MCF 10A (cell line): ENCODE measurements at regions not wholly inside any gene's neighbourhood (a gene's known extent, or its start where the extent isn't known, plus 50 kb on each side); places are given as distances from the start of the nearest gene placed in this dataset.
A peak's percentile ranks its signal among the peaks of the same experiment; 100 is the strongest.

Experiments
- BruUV-seq: library from RNA; stranded (reverse); fragments of 400-500 nt; replicated peaks from 2 replicates; lab custom pipeline; 2021; lab: Mats Ljungman, UMichigan
- CTCF ChIA-PET: fragments of 300-600 bp; sonication (Branson Sonifier 250); formaldehyde crosslinking; extraction: SDS; loops from one replicate; lab custom pipeline; 2021; ENCODE audit warnings: antibody characterized with exemption, inconsistent platforms; lab: Yijun Ruan, JAX
- POLR2A ChIA-PET: fragments of 300-600, 350-650 bp; sonication (Branson Sonifier 250); formaldehyde crosslinking; extraction: SDS; loops from one replicate; lab custom pipeline; 2020; ENCODE audit warnings: antibody characterized with exemption, inconsistent platforms; lab: Yijun Ruan, JAX
- DNase-seq: peaks from one replicate; pipeline ENCODE4 v3.0.0-alpha.2; 2018; ENCODE audit not compliant: unreplicated experiment
- H3K27ac Mint-ChIP-seq: one replicate; pipeline ENCODE4 v1.8.0; 2022; ENCODE audit warnings: mild to moderate bottlenecking, low read depth, mixed read lengths; ENCODE audit not compliant: unreplicated experiment
- H3K27me3 Mint-ChIP-seq: one replicate; pipeline ENCODE4 v1.8.0; 2022; ENCODE audit warnings: mixed read lengths; ENCODE audit not compliant: insufficient read depth, unreplicated experiment
- H3K36me3 Mint-ChIP-seq: one replicate; pipeline ENCODE4 v1.8.0; 2022; ENCODE audit warnings: mild to moderate bottlenecking, moderate library complexity, mixed read lengths; ENCODE audit not compliant: insufficient read depth, unreplicated experiment
- H3K4me1 Mint-ChIP-seq: one replicate; pipeline ENCODE4 v1.8.0; 2022; ENCODE audit warnings: mixed read lengths; ENCODE audit not compliant: insufficient read depth, unreplicated experiment
- H3K4me3 Mint-ChIP-seq: one replicate; pipeline ENCODE4 v1.8.0; 2022; ENCODE audit warnings: mild to moderate bottlenecking, moderate library complexity, mixed read lengths; ENCODE audit not compliant: unreplicated experiment
- H3K9me3 Mint-ChIP-seq: one replicate; pipeline ENCODE4 v1.8.0; 2022; ENCODE audit warnings: mixed read lengths; ENCODE audit not compliant: unreplicated experiment
- CTCF ChIP-seq: fragments of 200-600 bp; IDR thresholded peaks from one replicate; pipeline ENCODE4 v1.8.0; 2022; ENCODE audit warnings: antibody characterized with exemption, mild to moderate bottlenecking; ENCODE audit not compliant: unreplicated experiment
- intact Hi-C: fragments of 100-400 bp; cut with micrococcal nuclease; formaldehyde crosslinking; loops from 2 replicates; pipeline ENCODE4 v1.14.1; 2022

GRCh38 chr1:190754666-190755065 lies 277.0 kb upstream of the BRINP3 start:
- Mint-ChIP-seq H3K4me3 (no peak overlapping the region), H3K4me1 (peaks cover 7% of the 10 kb centered on the region), H3K9me3 (no peaks in the 10 kb centered on the region), H3K27me3 (no peaks in the 10 kb centered on the region), H3K36me3 (no peaks in the 10 kb centered on the region), H3K27ac (no peak overlapping the region)
- ChIA-PET POLR2A (no interaction called here), CTCF (interaction anchor here (0.7 to 0.9 kb wide), 4 partner anchors 105 to 1557 kb away, joined by 3 read pairs; no protein-coding TSS in a partner anchor)
- TF ChIP-seq CTCF, result peak; percentile 41
- DNase-seq, result peak; percentile 76
- BruUV-seq, result no TSS peak
- intact Hi-C loops, result loop anchor here (10.0 kb wide), 1 partner anchor 1690 kb away; no protein-coding TSS in a partner anchor

- DNase-seq, result no peak
- no TSS peak for BruUV-seq
- no peak for TF ChIP-seq CTCF
- POLR2A ChIA-PET, result interaction anchor here (0.7 kb wide), 1 partner anchor 564 kb away, joined by 3 read pairs; no protein-coding TSS in a partner anchor
- Mint-ChIP-seq H3K36me3 (no peaks in the 10 kb centered on the region), H3K9me3 (no peaks in the 10 kb centered on the region), H3K4me1 (peaks cover 7% of the 10 kb centered on the region), H3K27ac (no peak overlapping the region), H3K27me3 (no peaks in the 10 kb centered on the region), H3K4me3 (no peak overlapping the region)
- CTCF ChIA-PET, result interaction anchor here (0.6 kb wide), 1 partner anchor 1418 kb away, joined by 4 read pairs; no protein-coding TSS in a partner anchor
- intact Hi-C loops, result loop anchor here (10.0 kb wide), 1 partner anchor 1685 kb away; no protein-coding TSS in a partner anchor
Observed at GRCh38 chr1:190759807-190760206, 282.1 kb upstream of the BRINP3 start.

GRCh38 chr1:190762325-190762724 lies 284.7 kb upstream of the BRINP3 start:
- H3K27me3 Mint-ChIP-seq, result no peaks in the 10 kb centered on the region
- POLR2A ChIA-PET, result no interaction called here

GRCh38 chr1:190792873-190793272 lies 315.2 kb upstream of the BRINP3 start:
- no peak overlapping the region for H3K27ac Mint-ChIP-seq
- no peak for DNase-seq
- H3K27me3 Mint-ChIP-seq, result no peaks in the 10 kb centered on the region
- H3K9me3 Mint-ChIP-seq, result no peaks in the 10 kb centered on the region
- CTCF ChIA-PET, result no interaction called here
- no peak for TF ChIP-seq CTCF
- POLR2A ChIA-PET, result no interaction called here
- BruUV-seq, result no TSS peak
- intact Hi-C loops, result no loop called here
- H3K36me3 Mint-ChIP-seq, result no peaks in the 10 kb centered on the region
- no peaks in the 10 kb centered on the region for H3K4me1 Mint-ChIP-seq
- H3K4me3 Mint-ChIP-seq, result no peak overlapping the region

More at GRCh38 chr1:190762325-190762724, 284.7 kb upstream of the BRINP3 start:
- no peak for DNase-seq
- Mint-ChIP-seq H3K27ac (no peak overlapping the region), H3K4me1 (no peaks in the 10 kb centered on the region), H3K36me3 (no peaks in the 10 kb centered on the region), H3K4me3 (no peak overlapping the region), H3K9me3 (no peaks in the 10 kb centered on the region)
- no peak for TF ChIP-seq CTCF
- CTCF ChIA-PET, result interaction anchor here (0.7 kb wide), 1 partner anchor 55 kb away, joined by 3 read pairs; no protein-coding TSS in a partner anchor
- intact Hi-C loops, result no loop called here
- no TSS peak for BruUV-seq
